A673 (cell line): ENCODE measurements at regions not wholly inside any gene's neighbourhood (a gene's known extent, or its start where the extent isn't known, plus 50 kb on each side); places are given as distances from the start of the nearest gene placed in this dataset.

ENCODE experiments used
- EZH2 ChIP-seq: fragments of 200-600 bp; sonication (generic); IDR thresholded peaks from 2 replicates; pipeline ENCODE4 v1.6.1; 2017; ENCODE audit warnings: borderline replicate concordance, low read depth, mild to moderate bottlenecking, mixed read lengths, antibody characterized with exemption, low read length; ENCODE audit not compliant: poor library complexity, severe bottlenecking
- TF ChIP-seq, protein P1 (sequence below): fragments of 300-800, 200-600 bp; sonication (generic); conservative IDR thresholded peaks from 2 replicates; pipeline ENCODE4 v1.5.1; 2017; ENCODE audit warnings: low read depth, mild to moderate bottlenecking, antibody characterized with exemption, low read length, moderate library complexity, mixed read lengths

DNA sequence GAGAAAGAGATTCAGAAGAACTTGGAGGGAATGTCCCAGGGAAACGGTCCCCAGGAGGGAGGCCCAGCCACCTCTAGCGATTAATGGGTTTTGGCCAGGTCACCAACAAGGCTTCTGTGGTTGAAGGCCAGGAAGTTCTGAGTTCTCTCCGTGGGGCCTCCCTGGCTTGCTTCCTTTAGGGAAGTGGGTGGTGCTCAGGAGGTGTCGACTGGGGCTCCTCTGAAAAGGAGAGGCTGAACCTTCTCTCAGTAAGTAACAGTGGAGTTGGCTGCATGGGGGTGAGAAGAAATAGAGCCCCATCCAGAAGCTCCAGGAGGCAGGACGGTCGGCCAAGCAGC, 77.1 kb upstream of the GSE1 start:
- TF ChIP-seq, protein P1, sequence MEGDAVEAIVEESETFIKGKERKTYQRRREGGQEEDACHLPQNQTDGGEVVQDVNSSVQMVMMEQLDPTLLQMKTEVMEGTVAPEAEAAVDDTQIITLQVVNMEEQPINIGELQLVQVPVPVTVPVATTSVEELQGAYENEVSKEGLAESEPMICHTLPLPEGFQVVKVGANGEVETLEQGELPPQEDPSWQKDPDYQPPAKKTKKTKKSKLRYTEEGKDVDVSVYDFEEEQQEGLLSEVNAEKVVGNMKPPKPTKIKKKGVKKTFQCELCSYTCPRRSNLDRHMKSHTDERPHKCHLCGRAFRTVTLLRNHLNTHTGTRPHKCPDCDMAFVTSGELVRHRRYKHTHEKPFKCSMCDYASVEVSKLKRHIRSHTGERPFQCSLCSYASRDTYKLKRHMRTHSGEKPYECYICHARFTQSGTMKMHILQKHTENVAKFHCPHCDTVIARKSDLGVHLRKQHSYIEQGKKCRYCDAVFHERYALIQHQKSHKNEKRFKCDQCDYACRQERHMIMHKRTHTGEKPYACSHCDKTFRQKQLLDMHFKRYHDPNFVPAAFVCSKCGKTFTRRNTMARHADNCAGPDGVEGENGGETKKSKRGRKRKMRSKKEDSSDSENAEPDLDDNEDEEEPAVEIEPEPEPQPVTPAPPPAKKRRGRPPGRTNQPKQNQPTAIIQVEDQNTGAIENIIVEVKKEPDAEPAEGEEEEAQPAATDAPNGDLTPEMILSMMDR = no peak
- no peak for TF ChIP-seq EZH2
